ENCODE measurements at regions not wholly inside any gene's neighbourhood (a gene's known extent, or its start where the extent isn't known, plus 50 kb on each side); places are given as distances from the start of the nearest gene placed in this dataset.

GRCh38 chr1:114249691-114250090 lies 96.0 kb upstream of the SYT6 start:
- TF ChIP-seq, protein P1, sequence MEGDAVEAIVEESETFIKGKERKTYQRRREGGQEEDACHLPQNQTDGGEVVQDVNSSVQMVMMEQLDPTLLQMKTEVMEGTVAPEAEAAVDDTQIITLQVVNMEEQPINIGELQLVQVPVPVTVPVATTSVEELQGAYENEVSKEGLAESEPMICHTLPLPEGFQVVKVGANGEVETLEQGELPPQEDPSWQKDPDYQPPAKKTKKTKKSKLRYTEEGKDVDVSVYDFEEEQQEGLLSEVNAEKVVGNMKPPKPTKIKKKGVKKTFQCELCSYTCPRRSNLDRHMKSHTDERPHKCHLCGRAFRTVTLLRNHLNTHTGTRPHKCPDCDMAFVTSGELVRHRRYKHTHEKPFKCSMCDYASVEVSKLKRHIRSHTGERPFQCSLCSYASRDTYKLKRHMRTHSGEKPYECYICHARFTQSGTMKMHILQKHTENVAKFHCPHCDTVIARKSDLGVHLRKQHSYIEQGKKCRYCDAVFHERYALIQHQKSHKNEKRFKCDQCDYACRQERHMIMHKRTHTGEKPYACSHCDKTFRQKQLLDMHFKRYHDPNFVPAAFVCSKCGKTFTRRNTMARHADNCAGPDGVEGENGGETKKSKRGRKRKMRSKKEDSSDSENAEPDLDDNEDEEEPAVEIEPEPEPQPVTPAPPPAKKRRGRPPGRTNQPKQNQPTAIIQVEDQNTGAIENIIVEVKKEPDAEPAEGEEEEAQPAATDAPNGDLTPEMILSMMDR (IDR thresholded peaks at IDR 0.05): no peak
- no peak for TF ChIP-seq POLR2A (IDR thresholded peaks at IDR 0.05; ENCODE audit: low read depth)
- no peak for TF ChIP-seq EP300 (IDR thresholded peaks at IDR 0.05)

All from esophagus muscularis mucosa (tissue), 4 donors.